T47D (cell line): ENCODE measurements at regions not wholly inside any gene's neighbourhood (a gene's known extent, or its start where the extent isn't known, plus 50 kb on each side); places are given as distances from the start of the nearest gene placed in this dataset.

Experiments used
- DNase-seq, 2 experiments: peaks; one replicate each; pipeline versions ENCODE4 v3.0.0 to v3.0.0-alpha.2; 2011 to 2012; ENCODE audit warnings: low read depth in 1 of 2, low spot score in 1 of 2
- JUND ChIP-seq: IDR thresholded peaks from 2 replicates; pipeline ENCODE4 v1.6.1; 2012; ENCODE audit warnings: low read depth
- in situ Hi-C: cut with HindIII; loops from 2 replicates; pipeline ENCODE4 v1.10.0; 2016; ENCODE audit warnings: low sequenced_read_pairs, low pct_unique_long_range_greater_than_20kb

DNA sequence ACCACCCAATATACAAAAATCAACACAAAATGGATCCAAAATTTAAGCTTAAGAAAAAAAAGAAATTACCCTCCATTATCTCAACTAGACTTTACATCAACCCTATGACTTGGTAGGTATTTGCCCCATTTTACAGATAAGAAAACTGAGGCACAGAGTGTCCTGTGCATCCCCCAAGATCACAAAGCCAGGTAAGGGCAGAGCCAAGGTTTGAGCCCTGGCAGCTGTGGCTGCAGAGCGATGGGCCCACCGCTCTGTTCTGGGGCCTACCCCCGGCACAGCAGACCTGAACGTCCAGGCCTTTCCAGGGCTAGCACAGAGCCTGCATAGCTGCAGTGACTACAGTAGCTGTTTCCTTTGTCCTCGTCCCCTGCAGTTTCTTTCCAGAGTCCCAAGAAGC lies 417.6 kb downstream of the SOX9 start:
- no peak for DNase-seq
- no peak for TF ChIP-seq JUND
- in situ Hi-C loops: no loop called here

DNA sequence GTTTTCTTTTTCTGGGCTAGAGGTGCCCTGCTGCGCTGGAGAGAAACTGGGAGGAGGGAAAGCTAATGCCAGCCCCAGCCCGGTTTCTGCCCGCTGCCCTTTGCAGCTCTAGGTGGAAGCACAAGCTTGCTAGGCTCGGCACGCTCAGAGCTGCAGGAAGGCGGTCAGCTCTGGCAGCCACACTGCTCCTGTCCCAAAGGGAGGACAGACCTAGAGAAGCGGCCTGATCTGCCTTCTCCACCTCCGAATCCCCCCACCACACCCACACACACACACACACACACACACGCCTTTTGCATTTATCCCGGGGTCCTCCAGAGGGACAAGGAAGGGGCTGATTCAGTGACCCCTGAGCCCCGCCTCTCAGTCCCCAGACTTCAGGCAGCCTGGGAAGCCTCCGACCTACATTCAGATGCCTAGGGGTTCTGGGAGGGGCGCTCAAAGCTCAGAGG lies 418.1 kb downstream of the SOX9 start:
- TF ChIP-seq JUND: no peak
- in situ Hi-C loops: no loop called here

DNA sequence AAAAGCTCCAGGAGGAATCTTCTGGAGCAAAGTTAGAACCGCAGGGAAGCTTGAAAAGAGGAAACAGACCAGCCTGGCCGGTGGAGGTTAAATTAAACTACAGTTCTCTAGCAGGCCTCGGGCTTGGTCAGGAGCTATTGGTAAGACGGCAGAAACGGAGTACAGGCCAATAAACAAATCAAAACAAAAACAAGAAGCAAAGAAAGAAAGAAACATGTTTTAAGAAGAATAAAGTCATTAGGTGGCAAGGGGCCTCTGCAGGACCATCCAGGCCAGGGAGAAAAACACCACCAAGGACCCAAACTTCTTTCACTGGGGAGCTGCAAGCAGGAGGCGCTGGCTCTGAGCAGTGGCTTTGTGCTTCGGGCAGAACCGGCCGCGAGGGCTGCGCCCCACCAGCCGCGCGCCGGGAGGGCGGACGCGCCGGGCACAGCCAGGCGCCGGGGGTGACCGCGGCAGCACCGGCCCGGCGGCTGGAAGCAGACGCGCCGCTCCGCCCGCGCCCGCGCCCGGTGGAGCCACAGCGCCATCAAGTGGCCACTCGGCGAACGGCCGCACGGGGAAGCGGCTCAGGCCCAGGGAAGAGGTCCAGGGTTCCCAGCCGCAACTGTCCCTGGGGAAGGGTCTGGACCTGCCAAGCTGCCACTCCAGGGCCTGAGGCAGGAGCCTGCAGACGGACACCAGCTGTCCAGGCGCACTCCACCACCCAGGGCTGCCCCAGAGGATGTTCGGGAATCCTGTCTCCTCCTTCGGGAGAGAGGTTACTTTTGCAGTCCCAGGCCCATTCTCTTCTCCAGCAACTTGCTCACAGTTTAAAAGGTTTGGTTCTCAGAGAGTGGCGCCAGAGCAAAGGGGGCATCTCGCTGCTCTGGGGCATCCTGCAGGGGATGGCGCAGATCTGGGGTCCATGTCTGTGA lies 419.4 kb downstream of the SOX9 start:
- DNase-seq: peak; percentile 82 to 84
- in situ Hi-C loops: no loop called here
- TF ChIP-seq JUND: no peak

More for the DNA sequence above, 418.1 kb downstream of the SOX9 start:
- DNase-seq: no peak

DNA sequence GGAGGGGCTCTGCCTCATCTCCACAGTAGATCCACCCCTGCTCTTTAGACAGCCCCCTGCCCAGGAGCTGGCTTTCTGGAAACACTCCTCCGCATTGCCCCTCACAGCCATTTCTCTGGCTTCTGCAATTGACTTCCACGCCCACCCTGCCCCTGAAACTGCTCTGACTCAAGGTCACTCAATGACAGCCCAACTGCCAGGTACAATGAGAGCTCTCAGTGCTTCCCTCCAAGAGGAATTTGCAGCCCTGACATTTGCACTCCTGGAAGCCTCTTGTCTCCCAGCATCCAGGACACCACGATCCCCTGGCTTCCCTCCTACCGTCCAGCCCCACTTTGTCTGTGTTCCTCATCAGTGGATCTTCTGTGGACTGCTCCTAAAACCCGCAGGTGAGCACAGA lies 421.5 kb downstream of the SOX9 start:
- in situ Hi-C loops: no loop called here
- DNase-seq: no peak
- no peak for TF ChIP-seq JUND

DNA sequence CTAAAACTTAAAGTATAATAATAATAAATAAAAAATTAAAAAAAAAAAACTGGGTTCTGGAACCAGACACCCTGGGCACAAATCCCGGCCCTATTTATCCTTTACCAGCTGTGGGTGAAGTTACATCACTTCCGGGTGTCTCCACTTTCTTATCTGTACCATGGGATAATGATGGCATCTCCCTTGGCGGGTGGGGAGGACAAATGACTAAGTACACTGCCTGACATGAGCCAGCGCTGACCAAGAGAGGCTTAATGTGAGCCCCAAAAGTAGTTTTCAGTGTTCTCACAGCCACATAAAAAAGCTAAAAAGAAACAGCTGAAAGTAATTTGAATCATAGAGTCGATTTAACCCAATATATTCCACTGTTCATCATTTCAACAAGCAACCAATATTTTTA lies 424.9 kb downstream of the SOX9 start:
- in situ Hi-C loops: no loop called here
- no peak for TF ChIP-seq JUND
- no peak for DNase-seq

DNA sequence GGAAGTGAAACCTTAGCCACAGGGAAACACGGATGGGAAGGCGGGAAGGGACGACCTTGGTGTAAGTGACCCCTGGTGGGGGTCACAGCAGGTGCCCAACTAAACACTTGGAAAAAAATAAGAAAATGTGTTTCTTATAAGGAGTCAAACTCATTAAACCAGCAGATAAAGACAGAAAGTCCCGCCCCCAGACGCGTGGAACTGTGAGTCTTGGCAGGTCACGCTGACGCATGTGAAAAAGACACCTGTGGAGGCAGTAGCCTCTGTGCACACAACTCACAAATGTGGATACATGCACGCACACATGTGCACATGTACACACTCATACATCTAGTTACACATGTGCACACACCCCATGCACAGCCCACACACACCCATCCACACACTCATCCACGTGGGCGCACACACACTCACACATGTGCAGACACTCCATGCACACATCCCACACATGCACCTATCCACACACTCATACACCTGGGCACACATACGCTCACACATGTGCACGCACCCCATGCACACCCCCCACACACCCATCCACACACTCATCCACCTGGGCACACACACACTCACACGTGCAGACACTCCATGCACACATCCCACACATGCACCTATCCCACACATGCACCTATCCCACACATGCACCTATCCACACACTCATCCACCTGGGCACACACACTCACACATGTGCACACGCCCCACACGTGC lies 432.4 kb downstream of the SOX9 start:
- DNase-seq: no peak
- TF ChIP-seq JUND: no peak
- in situ Hi-C loops: no loop called here

DNA sequence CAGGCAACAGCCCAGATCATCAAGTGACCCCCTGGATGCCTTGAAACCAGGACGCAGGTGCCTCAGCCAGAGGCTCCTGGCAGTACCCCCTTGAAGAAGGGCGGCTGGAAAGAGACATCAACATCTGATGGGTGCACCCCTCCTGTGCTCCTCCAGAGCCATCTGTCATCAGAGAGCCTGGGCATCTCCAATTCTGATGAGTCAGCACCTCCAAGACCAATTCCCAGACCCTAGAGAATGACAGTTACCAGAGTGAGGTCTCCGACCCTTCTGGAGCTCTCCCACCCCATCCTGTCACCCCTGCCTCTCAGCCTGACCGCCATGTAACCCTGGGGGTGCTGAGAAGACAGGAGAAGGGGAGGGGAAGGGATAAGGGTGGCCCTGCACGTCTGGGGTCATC lies 433.7 kb downstream of the SOX9 start:
- no peak for TF ChIP-seq JUND
- in situ Hi-C loops: no loop called here
- DNase-seq: no peak

DNA sequence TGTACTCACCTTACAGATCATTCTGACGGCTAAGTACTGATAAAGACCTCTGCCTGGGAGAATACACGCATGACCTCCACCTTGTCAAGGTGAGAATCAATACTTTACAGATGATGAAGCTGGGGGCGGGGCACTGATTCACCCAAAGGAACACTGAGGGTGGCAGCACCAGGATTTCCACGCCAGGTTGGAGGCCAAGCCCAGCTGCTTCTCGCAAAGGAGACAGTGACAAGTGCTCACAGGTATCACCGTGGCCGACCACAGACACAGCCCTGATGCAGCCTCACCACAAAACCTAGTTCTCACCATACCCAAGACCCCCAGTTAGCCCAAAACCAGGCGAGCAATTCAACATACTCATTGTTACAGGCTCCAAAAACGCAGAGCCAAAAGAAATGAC lies 434.2 kb downstream of the SOX9 start:
- DNase-seq: no peak
- TF ChIP-seq JUND: no peak
- in situ Hi-C loops: no loop called here

DNA sequence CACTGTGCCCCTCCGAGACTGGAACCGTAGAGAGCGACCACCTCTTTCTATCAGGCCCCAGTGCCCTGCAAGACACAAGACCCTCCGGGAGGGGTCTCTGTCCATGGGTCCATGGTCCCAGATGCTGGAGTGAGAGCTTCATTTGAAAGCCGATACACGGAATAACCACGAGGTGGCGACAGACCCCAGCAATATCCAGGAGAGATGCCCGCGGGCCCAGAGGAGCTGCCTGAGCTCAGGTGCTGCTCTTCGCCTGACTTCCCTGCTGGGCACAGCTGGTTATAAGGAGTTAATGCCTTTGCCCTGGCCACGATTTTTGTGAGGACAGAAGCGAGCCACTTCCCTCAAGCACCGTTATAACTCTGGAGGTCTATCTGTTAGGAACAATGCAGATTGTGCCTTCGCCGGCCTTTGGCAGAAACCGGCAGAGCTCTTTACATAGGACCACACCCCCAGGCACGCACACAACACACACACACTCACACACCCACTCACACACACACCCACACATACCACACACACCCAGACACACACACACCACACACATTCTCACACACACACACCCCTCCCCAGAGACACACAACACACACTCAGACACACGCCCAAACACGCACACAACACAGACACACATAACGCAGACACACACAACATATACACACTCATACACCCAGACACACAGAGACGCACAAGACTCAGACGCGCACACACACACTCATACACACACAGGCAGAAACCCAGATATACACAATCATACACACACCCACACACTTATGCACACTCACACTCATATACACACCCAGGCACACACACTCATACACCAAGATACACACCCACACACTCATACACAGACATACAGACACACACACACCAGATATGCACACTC lies 436.4 kb downstream of the SOX9 start:
- no peak for TF ChIP-seq JUND
- in situ Hi-C loops: no loop called here
- DNase-seq: peak; percentile 87 to 89

DNA sequence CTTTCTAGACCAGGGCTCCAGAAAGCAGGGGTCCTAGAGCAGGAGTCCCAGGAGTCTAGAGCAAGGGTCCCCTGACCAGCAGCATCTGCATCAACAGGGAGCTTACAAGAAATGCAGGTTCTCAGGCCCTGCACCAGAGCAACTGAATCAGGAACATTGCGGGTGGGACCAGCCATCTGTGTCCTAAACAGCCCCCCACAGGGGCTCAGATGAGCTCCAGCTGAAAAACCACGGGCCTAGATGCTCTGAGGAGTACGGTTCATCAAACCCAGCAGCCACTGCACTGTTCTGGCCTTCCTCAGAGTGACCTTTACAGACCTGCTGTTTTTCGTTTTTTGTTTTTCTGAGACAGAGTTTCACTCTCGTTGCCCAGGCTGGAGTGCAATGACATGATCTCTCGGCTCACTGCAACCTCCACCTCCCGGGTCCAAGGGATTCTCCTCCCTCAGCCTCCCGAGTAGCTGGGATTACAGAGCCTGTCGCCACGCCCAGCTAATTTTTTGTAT lies 438.2 kb downstream of the SOX9 start:
- no peak for TF ChIP-seq JUND
- in situ Hi-C loops: no loop called here

DNA sequence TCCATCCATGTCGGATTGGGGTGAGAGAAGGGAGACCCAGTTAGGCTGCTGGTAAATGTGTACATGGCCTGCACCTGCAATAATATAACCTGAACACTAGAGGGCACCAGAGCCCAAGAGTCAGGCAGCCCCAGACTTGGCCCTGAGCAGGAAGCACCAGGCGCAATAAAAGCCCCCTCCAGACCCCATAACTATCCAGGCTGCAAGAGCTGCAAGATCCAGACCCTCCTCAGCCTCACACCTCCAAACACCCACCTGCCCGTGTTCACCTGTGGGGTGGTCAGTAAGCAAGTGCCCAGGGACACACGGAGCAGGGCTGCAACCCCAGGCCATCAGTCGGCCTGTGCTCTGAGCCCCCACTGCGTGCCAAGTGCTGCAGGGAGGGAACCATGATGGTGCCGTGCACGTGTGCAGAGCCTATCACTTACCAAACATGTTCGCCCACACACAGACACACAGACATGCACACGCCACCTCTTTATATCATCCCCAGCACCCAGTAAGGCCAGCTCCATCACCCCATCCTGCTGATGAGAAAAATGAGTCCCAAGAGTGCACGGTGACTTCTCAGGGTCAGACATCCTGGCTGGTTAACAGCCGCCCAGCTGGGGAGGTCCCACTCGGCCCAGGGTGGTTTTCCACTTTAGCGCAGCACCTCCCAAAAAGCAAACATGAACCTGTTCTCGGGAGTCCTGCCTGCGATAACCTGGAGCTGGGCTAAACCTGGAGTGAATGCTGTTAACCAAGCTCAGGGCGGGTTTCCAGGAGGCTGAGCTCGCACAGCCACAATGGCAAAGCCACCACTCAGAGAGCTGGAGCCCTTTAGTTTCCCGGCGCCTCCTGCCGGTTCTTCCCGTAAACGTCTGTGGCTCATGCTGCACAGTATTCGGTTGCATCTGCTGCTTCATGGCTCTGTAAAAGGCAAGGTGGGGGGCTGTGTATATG lies 439.8 kb downstream of the SOX9 start:
- in situ Hi-C loops: no loop called here
- DNase-seq: peak; percentile 66 to 76
- TF ChIP-seq JUND: no peak

More for the DNA sequence above, 438.2 kb downstream of the SOX9 start:
- DNase-seq: no peak
